BJ (cell line): ENCODE measurements at regions not wholly inside any gene's neighbourhood (a gene's known extent, or its start where the extent isn't known, plus 50 kb on each side); places are given as distances from the start of the nearest gene placed in this dataset.
"Not testable (repeated sequence)": the region's sequence is repeated elsewhere in the genome, so short reads cannot be mapped to it uniquely, and the experiment has no call there.

ENCODE experiments used
- CTCF ChIA-PET: fragments of 350-600 bp; formaldehyde crosslinking; extraction: SDS; loops from one replicate; lab custom pipeline; 2021; ENCODE audit warnings: antibody characterized with exemption, inconsistent platforms; lab: Yijun Ruan, JAX
- POLR2A ChIA-PET: fragments of 300-600 bp; sonication (Branson Sonifier 250); formaldehyde crosslinking; extraction: SDS; loops from one replicate; lab custom pipeline; 2021; ENCODE audit warnings: antibody characterized with exemption; lab: Charles Lee
- DNase-seq: peaks from one replicate; pipeline ENCODE4 v3.0.0-alpha.2; 2011; ENCODE audit warnings: low read depth
- H3K27me3 ChIP-seq: 2 replicates; pipeline ENCODE4 v1.6.0; 2011; ENCODE audit warnings: low read length; ENCODE audit not compliant: control insufficient read depth, insufficient read depth
- H3K36me3 ChIP-seq: 2 replicates; pipeline ENCODE4 v1.5.1; 2011; ENCODE audit warnings: low read length; ENCODE audit not compliant: control insufficient read depth, insufficient read depth
- H3K4me3 ChIP-seq: 2 replicates; pipeline ENCODE4 v1.5.1; 2011; ENCODE audit warnings: low read depth, mild to moderate bottlenecking, control low read depth, low read length
- CTCF ChIP-seq: IDR thresholded peaks from 2 replicates; pipeline ENCODE4 v1.5.1; 2011; ENCODE audit warnings: low read depth, mild to moderate bottlenecking, control low read depth, inconsistent platforms, low read length, moderate library complexity; ENCODE audit not compliant: insufficient read depth

- TF ChIP-seq CTCF, result no peak
- no peaks in the 10 kb centered on the region for H3K27me3 ChIP-seq
- DNase-seq, result no peak
- H3K36me3 ChIP-seq, result no peaks in the 10 kb centered on the region
- POLR2A ChIA-PET, result no interaction called here
- CTCF ChIA-PET, result interaction anchor here (1.7 kb wide), 1 partner anchor 12 kb away, joined by 6 read pairs; no protein-coding TSS in a partner anchor
- H3K4me3 ChIP-seq, result no peak overlapping the region
Observed at GRCh38 chr6:141977782-141978181, 154.9 kb upstream of the GJE1 start.

GRCh38 chr6:141976994-141977393 lies 155.7 kb upstream of the GJE1 start:
- TF ChIP-seq CTCF, result no peak
- ChIA-PET POLR2A (no interaction called here), CTCF (interaction anchor here (1.7 kb wide), 1 partner anchor 12 kb away, joined by 6 read pairs; no protein-coding TSS in a partner anchor)
- no peak overlapping the region for H3K4me3 ChIP-seq
- no peak for DNase-seq
- H3K36me3 ChIP-seq, result no peaks in the 10 kb centered on the region
- no peaks in the 10 kb centered on the region for H3K27me3 ChIP-seq

- H3K27me3 ChIP-seq, POLR2A ChIA-PET, DNase-seq, H3K36me3 ChIP-seq, H3K4me3 ChIP-seq: not testable (repeated sequence)
- CTCF ChIA-PET, result interaction anchor here (1.6 kb wide), 1 partner anchor 17 kb away, joined by 5 read pairs; no protein-coding TSS in a partner anchor
Observed at GRCh38 chr6:141969768-141970415, 162.8 kb upstream of the GJE1 start.

- ChIA-PET CTCF (no interaction called here), POLR2A (no interaction called here)
- no peak for DNase-seq
- H3K27me3 ChIP-seq, result no peaks in the 10 kb centered on the region; the same call in 1 of the 2 replicates
- no peak for TF ChIP-seq CTCF
- H3K4me3 ChIP-seq, result no peak overlapping the region
- no peaks in the 10 kb centered on the region for H3K36me3 ChIP-seq
Observed at GRCh38 chr6:141969201-141969600, 163.5 kb upstream of the GJE1 start.

- no peak for TF ChIP-seq CTCF
- H3K27me3 ChIP-seq, result no peaks in the 10 kb centered on the region; the same call in 1 of the 2 replicates
- DNase-seq, result no peak
- no peaks in the 10 kb centered on the region for H3K36me3 ChIP-seq
- H3K4me3 ChIP-seq, result no peak overlapping the region
- CTCF ChIA-PET, result no interaction called here
- POLR2A ChIA-PET, result no interaction called here
Observed at GRCh38 chr6:141968632-141969031, 164.1 kb upstream of the GJE1 start.

DNA sequence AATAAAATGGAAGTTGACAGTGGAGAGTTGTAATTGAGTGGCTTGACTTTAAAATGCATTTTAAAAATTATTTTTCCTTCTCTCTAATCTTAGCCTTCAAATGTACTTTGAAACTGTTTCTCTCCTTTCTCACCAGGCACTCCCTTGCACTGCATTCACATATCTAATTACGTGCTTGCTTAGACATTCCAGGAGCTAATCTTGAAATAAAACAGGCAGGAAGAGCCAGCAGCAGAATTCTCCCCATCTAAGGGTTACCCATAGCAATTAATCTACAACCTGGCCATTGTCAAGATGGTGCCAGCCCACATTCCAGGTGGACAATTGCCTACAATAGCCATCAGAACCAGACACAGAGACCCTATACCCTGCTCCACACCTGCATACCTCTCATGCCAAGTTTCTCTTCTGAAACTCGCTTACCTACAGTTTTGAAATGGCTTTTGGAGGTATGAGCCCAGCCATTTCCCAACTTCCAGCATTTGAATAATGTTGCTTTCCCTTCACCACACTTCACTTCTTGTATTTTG lies 167.6 kb upstream of the GJE1 start:
- CTCF ChIA-PET, result interaction anchor here (1.0 kb wide), 1 partner anchor 28 kb away, joined by 4 read pairs; no protein-coding TSS in a partner anchor
- no peaks in the 10 kb centered on the region for H3K36me3 ChIP-seq
- DNase-seq, result no peak
- no peak overlapping the region for H3K4me3 ChIP-seq
- TF ChIP-seq CTCF, result no peak
- peaks cover 1% of the 10 kb centered on the region; the same call in 1 of the 2 replicates for H3K27me3 ChIP-seq
- POLR2A ChIA-PET, result interaction anchor here (0.6 kb wide), 1 partner anchor 268 kb away, joined by 3 read pairs; no protein-coding TSS in a partner anchor
